ENCODE measurements at regions not wholly inside any gene's neighbourhood (a gene's known extent, or its start where the extent isn't known, plus 50 kb on each side); places are given as distances from the start of the nearest gene placed in this dataset.
"Not testable (repeated sequence)": the region's sequence is repeated elsewhere in the genome, so short reads cannot be mapped to it uniquely, and the experiment has no call there.

GRCh38 chr12:76971216-76971879 lies 92.5 kb upstream of the CSRP2 start:
- H3K27ac ChIP-seq (ENCODE audit: low read length); H3K4me3 ChIP-seq (ENCODE audit: low read length); H3K36me3 ChIP-seq (ENCODE audit: low read depth, low read length); H3K79me2 ChIP-seq (ENCODE audit: low read length); ATAC-seq; CTCF ChIA-PET; BruUV-seq (replicated peaks); DNase-seq; H3K4me1 ChIP-seq (ENCODE audit: insufficient read depth, low read length); H3F3A ChIP-seq (ENCODE audit: low read length, unreplicated experiment); POLR2A ChIA-PET (ENCODE audit: unreplicated experiment); H3K9me3 ChIP-seq (ENCODE audit: low read length); H3K9ac ChIP-seq (ENCODE audit: low read length); H4K20me1 ChIP-seq (ENCODE audit: low read length); intact Hi-C loops (cut with micrococcal nuclease); H3K9me2 ChIP-seq (replicated peaks; ENCODE audit: low read length); H3K4me2 ChIP-seq (ENCODE audit: low read length); H2AFZ ChIP-seq (ENCODE audit: low read length): not testable (repeated sequence)
- peaks cover 21% of the 10 kb centered on the region; the same call in 1 of the 2 replicates for H3K27me3 ChIP-seq (ENCODE audit: low read length)

GRCh38 chr12:76967181-76967885 lies 88.5 kb upstream of the CSRP2 start:
- ATAC-seq, result no peak
- H3K9me2 ChIP-seq (replicated peaks; ENCODE audit: low read length), result no peaks in the 10 kb centered on the region
- POLR2A ChIA-PET (ENCODE audit: unreplicated experiment), result interaction anchor here (0.7 kb wide), 1 partner anchor 15 kb away, joined by 8 read pairs; no protein-coding TSS in a partner anchor
- peaks cover 3% of the 10 kb centered on the region for H3K27me3 ChIP-seq (ENCODE audit: low read length)
- CTCF ChIA-PET, result interaction anchor here (1.2 kb wide), 1 partner anchor 44 kb away, joined by 4 read pairs; no protein-coding TSS in a partner anchor
- H3K9me3 ChIP-seq (ENCODE audit: low read length), result no peaks in the 10 kb centered on the region
- BruUV-seq (replicated peaks), result no TSS peak
- intact Hi-C loops (cut with micrococcal nuclease), result no loop called here
- no peaks in the 10 kb centered on the region for H4K20me1 ChIP-seq (ENCODE audit: low read length)
- no peaks in the 10 kb centered on the region for H3F3A ChIP-seq (ENCODE audit: low read length, unreplicated experiment)
- no peak overlapping the region for H3K4me3 ChIP-seq (ENCODE audit: low read length)
- no peak overlapping the region for H2AFZ ChIP-seq (ENCODE audit: low read length)
- no peak overlapping the region for H3K4me2 ChIP-seq (ENCODE audit: low read length)
- no peak for TF ChIP-seq CTCF (conservative IDR thresholded peaks at IDR 0.05; ENCODE audit: low read depth, low read length)
- no peak for TF ChIP-seq EZH2phosphoT487 (IDR thresholded peaks at IDR 0.05; ENCODE audit: borderline replicate concordance, low read length)
- no peak for TF ChIP-seq EZH2 (IDR thresholded peaks at IDR 0.05; ENCODE audit: low read length, unreplicated experiment)
- H3K79me2 ChIP-seq (ENCODE audit: low read length), result no peaks in the 10 kb centered on the region
- DNase-seq, result no peak
- H3K9ac ChIP-seq (ENCODE audit: low read length), result no peak overlapping the region
- no peak overlapping the region for H3K27ac ChIP-seq (ENCODE audit: low read length)
- no peaks in the 10 kb centered on the region for H3K36me3 ChIP-seq (ENCODE audit: low read depth, low read length)
- H3K4me1 ChIP-seq (ENCODE audit: insufficient read depth, low read length), result no peaks in the 10 kb centered on the region

- Histone ChIP-seq H3K4me1 (ENCODE audit: insufficient read depth, low read length) (no peaks in the 10 kb centered on the region), H3F3A (ENCODE audit: low read length, unreplicated experiment) (no peaks in the 10 kb centered on the region), H3K9me2 (replicated peaks; ENCODE audit: low read length) (no peaks in the 10 kb centered on the region), H3K4me3 (ENCODE audit: low read length) (no peak overlapping the region), H3K27ac (ENCODE audit: low read length) (no peak overlapping the region), H2AFZ (ENCODE audit: low read length) (no peak overlapping the region), H3K27me3 (ENCODE audit: low read length) (peaks cover 3% of the 10 kb centered on the region), H4K20me1 (ENCODE audit: low read length) (no peaks in the 10 kb centered on the region), H3K9me3 (ENCODE audit: low read length) (no peaks in the 10 kb centered on the region), H3K4me2 (ENCODE audit: low read length) (no peak overlapping the region), H3K9ac (ENCODE audit: low read length) (no peak overlapping the region), H3K79me2 (ENCODE audit: low read length) (no peaks in the 10 kb centered on the region), H3K36me3 (ENCODE audit: low read depth, low read length) (no peaks in the 10 kb centered on the region)
- intact Hi-C loops (cut with micrococcal nuclease), result no loop called here
- TF ChIP-seq EZH2 (IDR thresholded peaks at IDR 0.05; ENCODE audit: low read length, unreplicated experiment) (no peak), EZH2phosphoT487 (IDR thresholded peaks at IDR 0.05; ENCODE audit: borderline replicate concordance, low read length) (no peak)
- ChIA-PET POLR2A (ENCODE audit: unreplicated experiment) (no interaction called here), CTCF (no interaction called here)
- DNase-seq, result no peak
- BruUV-seq (replicated peaks), result no TSS peak
- ATAC-seq, result no peak
These were observed 86.2 kb upstream of the CSRP2 start for GRCh38 chr12:76964784-76965571.
